Fibroblast of peridontal ligament (primary cell): ENCODE measurements at regions not wholly inside any gene's neighbourhood (a gene's known extent, or its start where the extent isn't known, plus 50 kb on each side); places are given as distances from the start of the nearest gene placed in this dataset.
A peak's percentile ranks its signal among the peaks of the same experiment; 100 is the strongest.

Experiments used
- DNase-seq: peaks from one replicate; pipeline ENCODE4 v3.0.0-alpha.2; 2010; ENCODE audit errors: extremely low read depth

- DNase-seq = no peak
Observed at GRCh38 chr6:40973304-40973703, 65.7 kb downstream of the UNC5CL start.

GRCh38 chr6:40972814-40973213 lies 66.2 kb downstream of the UNC5CL start:
- DNase-seq = no peak

DNA sequence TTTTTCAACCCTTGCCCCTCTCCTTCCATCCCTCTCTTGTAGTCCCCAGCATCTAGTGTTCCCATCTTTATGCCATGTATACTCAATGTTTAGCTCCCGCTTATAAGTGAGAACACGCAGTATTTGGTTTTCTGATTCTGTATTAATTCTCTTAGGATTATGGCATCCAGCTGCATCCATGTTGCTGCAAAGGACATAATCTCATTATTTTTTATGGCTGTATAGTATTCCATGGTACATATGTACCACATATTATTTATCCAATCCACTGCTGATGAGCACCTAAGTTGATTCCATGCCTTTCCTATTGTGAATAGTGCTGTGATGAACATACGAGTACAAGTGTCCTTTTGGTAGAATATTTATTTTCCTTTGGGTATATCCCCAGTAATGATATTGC lies 66.8 kb downstream of the UNC5CL start:
- DNase-seq = no peak

DNA sequence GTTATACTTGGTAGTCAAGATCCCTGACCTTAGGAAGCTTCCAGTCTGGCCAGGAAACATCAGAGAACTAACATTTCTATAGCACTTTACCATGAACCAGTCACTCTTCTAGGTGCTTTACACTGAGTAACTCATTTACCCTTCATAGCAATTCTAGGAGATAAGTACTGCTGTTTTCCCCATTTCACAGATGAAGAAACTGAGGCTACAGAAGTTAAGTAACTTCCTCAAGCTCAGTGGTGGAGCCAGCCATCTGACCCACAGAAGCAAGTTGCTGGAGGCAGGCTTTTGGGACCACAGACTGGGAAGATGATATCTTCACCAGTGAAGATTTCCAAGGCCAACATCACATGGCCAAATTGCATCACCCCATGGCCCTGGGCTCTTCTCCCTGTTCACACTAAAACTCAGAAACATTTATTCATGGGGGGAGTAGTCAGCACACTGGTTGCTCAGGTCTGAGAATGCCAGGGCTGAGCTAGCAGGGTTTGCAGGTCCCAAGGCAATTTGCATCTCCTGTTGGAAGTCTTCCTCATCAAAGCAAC lies 70.3 kb downstream of the UNC5CL start:
- DNase-seq = peak; percentile 9

GRCh38 chr6:40966860-40967259 lies 72.2 kb downstream of the UNC5CL start:
- DNase-seq = no peak

DNA sequence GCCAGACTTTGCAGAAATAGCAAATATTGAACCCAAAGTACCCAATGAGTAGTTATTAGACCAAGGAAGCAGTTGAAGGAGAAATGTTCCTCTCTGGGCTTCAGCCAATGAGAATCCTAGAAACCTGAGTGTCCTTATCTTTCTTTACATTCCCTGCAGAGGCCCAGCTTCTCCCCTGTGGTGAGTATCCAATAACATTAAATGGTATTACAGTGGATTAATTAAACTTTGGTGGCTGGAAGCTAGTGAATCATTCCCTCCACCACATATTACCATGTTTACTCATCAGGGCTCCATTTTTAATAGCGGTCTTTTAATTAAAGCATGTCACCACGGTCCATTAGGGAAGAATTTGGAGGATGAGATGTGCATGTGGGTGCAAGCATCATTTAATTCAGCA lies 74.0 kb downstream of the UNC5CL start:
- no peak for DNase-seq

DNA sequence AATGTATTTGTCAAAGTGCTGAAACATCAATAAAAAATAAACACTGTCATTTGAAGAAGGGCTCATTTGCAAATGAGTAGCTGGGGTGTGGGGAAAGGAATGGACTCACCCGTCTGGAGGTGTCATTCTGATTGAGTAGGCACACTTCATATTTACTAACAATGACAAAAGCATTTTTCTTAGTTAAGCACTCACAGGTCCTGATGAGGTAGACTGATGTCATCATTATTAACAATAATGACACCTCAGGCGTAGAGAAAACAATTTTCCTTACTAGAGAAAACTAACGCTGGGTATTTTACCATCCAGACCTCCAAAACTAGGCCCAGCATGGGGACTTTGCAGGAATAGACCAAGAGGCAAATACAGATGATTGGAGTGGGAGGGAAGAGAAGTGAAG lies 76.0 kb downstream of the UNC5CL start:
- DNase-seq = no peak

- DNase-seq = peak; percentile 27
Observed at GRCh38 chr6:40962241-40962640, 76.8 kb downstream of the UNC5CL start.

DNA sequence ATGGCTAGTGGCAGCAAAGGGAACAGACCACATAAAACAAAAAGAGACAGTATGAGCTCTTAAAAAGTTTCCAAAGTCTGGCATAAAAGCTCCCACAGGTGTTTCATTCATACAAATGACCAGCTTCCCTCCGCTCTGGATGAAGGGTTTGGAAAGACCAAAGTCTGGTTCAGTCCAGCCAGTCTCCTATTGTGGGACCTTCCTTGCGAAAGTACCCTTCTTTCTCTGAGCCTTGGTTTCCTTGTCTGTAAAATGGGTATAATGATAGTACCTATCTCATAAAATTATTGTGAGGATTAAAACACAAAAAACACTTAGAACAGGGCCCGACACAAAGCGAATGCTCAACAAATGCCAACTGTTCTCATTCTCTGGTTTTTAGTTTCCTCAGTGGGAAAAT lies 77.2 kb downstream of the UNC5CL start:
- no peak for DNase-seq

DNA sequence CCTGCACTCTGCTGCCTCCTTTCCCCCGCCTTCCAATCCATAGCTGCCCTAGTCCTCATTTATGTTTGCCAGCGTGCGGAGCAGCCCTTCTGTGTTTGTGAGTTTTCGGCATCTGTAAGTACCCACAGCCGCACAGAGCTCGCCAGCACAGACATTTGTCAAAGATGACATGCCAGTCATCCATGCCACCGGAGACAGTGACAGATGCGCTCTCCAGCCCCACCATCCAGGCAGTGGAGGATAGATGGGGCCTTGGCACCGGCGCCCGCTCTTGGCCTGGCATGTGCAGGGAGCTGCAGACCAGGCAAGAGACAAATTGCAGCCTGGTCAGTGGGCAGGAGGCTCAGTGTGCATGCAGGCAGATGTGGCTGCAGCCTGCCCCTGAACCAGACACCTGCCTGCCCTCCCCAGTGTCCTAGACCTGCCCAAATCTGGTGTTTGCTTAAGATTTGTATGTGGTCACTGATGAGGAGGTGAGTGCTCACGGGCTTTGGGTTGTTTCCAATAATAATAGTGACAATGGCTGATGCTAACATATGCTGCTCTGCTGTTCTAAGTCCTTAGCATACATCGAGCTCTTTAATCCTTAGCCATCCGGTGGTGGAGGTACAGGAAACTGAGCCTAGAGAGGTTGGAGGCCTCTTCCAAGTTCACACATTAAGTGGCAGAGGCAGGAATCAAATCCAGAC lies 78.1 kb downstream of the UNC5CL start:
- no peak for DNase-seq

DNA sequence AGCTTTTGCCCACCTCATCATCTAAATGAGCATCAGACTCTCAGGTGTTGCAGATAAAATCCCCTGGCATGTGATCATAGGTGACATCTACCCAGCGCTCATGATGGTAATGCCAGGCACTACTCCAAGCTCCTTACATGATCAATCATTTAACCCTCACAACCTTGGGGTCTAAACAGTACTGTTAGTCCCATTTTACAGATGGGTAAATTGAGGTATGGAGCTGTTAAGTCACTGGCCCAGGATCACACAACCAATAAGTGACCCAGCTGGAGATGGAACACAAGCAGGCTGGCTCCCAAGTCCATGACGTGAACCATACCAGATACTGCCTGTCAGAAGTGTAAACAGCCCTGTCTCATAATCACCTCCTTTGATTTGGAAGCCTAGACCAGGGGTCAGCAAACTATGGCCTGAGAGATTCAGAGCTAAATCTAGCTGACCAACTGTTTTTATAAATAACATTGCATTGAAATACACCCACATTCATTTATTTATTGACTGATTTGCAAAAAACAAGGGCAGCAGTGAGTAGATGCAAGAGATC lies 79.2 kb downstream of the UNC5CL start:
- DNase-seq = no peak

- DNase-seq = no peak
Observed at GRCh38 chr6:40958738-40959137, 80.3 kb downstream of the UNC5CL start.

GRCh38 chr6:40957616-40958492 lies 81.2 kb downstream of the UNC5CL start:
- DNase-seq = peak; percentile 50

- DNase-seq = no peak
Observed at GRCh38 chr6:40956936-40957335, 82.1 kb downstream of the UNC5CL start.

GRCh38 chr6:40955178-40955545 lies 83.9 kb downstream of the UNC5CL start:
- no peak for DNase-seq

GRCh38 chr6:40954446-40955177 lies 84.4 kb downstream of the UNC5CL start:
- DNase-seq = no peak

GRCh38 chr6:40953486-40953885 lies 85.5 kb downstream of the UNC5CL start:
- peak; percentile 30 for DNase-seq

DNA sequence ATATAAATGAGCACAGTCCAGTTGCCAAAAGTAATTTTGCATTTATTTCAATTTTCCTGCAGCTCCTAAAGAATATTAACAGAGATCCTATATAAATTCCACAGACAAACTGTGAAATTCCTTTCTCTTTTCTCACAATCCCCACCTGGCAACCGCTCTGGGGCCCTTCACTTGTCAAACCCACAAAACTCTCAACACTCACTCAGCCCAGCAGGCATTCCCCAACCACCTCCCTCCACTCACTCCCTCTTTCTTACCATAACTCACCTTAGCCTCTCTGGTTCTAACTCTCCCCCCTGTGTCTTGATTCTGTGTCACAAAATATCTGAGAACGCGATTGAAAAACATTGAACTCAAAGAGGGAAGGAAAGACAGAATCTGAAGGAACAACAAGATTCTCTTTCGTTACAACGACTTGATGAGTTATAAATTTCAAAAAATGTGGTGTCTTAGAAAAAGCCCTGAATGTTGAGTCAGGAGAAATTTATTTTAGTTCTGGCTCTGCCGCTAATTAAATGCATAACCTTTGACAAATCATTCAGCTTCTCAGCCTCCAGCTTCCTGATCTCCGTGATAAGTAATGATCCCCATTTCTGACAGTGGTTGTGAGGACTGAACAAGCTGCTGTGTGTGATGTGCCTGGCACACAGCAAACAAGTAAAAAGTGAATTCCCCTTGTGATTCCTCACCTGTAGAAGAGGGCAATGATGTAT lies 87.9 kb downstream of the UNC5CL start:
- no peak for DNase-seq

- no peak for DNase-seq
Observed at GRCh38 chr6:40948570-40948969, 90.5 kb downstream of the UNC5CL start.

GRCh38 chr6:40947876-40948526 lies 91.0 kb downstream of the UNC5CL start:
- peak; percentile 81 for DNase-seq
